ENCODE measurements at regions not wholly inside any gene's neighbourhood (a gene's known extent, or its start where the extent isn't known, plus 50 kb on each side); places are given as distances from the start of the nearest gene placed in this dataset.

- ATAC-seq = no peak
- Mint-ChIP-seq H3K27ac (no peak overlapping the region), H3K9me3 (peaks cover 3% of the 10 kb centered on the region), H3K4me1 (peaks cover 11% of the 10 kb centered on the region), H3K27me3 (ENCODE audit: insufficient read depth, low read depth, poor library complexity) (peaks cover 5% of the 10 kb centered on the region), H3K36me3 (ENCODE audit: low read depth) (no peaks in the 10 kb centered on the region; the same call in 2 of the 3 replicates), H3K4me3 (no peak overlapping the region)
- Histone ChIP-seq H2AFZ (no peak overlapping the region), H3K4me1 (ENCODE audit: insufficient read depth) (no peaks in the 10 kb centered on the region), H3K27me3 (ENCODE audit: insufficient read depth) (no peaks in the 10 kb centered on the region), H3K4me2 (no peak overlapping the region), H3K36me3 (ENCODE audit: insufficient read depth) (peaks cover 10% of the 10 kb centered on the region; the same call in 1 of the 2 replicates), H3K79me2 (replicated peaks; ENCODE audit: insufficient read depth) (no peaks in the 10 kb centered on the region), H4K20me1 (replicated peaks; ENCODE audit: insufficient read depth) (no peaks in the 10 kb centered on the region), H3K9me2 (ENCODE audit: insufficient read depth) (no peaks in the 10 kb centered on the region), H3K27ac (ENCODE audit: low read depth) (no peak overlapping the region), H3K4me3 (no peak overlapping the region), H3F3A (replicated peaks; ENCODE audit: low read depth) (no peaks in the 10 kb centered on the region)
- no peak for DNase-seq (ENCODE audit: low spot score)
- no peak for TF ChIP-seq EZH2phosphoT487 (IDR thresholded peaks at IDR 0.05; ENCODE audit: unreplicated experiment)
- no peak for TF ChIP-seq ZNF331 (CRISPR knock-in tag; IDR thresholded peaks at IDR 0.05; ENCODE audit: low read depth)
- no peak for TF ChIP-seq NANOG (IDR thresholded peaks at IDR 0.05; ENCODE audit: borderline replicate concordance)
- no peak for TF ChIP-seq POLR2AphosphoS5 (IDR thresholded peaks at IDR 0.05; ENCODE audit: low read depth)
Measured at GRCh38 chr22:48679656-48680555, 1147.8 kb downstream of the BRD1 start.

DNA sequence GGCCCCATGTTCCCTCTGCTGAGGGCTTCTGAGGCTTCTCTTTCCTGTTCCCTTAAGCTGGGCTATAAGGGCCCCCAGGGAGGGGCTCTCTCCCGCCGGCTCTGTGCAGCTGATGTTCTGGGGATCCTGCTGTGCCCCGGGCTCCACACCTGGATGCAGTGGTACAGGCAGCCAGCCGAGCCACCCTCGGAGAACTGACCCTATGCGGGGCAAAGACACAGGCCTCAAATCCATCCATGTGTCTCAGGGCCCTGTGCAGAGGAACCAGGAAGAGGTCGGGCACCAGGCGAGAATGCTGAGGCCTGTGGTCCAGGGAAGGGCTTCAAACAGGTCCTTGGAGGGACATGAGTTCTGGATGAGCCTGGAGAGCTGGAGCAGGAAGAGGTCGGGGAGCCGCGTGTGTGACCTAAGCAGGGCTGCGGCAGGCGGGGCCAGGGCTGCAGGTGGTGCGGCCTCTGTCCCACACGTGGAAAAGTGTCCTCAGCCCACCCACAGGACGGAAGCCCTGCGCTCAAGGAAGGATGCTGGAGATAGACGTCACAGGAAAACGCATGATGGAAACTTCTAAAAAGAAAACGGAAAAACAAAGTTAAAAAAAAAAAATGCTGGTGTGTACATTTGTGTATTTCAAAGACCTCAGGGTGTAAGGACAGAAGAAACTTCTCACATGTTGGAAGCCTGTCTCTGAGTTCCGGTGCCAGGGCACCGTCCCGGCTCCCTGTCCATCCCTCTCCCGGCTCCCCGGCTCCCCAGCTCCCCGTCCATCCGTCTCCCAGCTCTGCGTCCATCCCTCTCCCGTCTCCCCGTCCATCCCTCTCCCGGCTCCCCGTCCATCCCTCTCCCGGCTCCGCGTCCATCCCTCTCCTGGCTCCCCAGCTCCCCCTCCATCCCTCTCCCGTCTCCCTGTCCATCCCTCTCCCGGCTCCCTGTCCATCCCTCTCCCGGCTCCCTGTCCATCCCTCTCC is 1149.2 kb downstream of the BRD1 start:
- no peak overlapping the region for H3K4me3 ChIP-seq
- no peaks in the 10 kb centered on the region for H3K79me2 ChIP-seq (replicated peaks; ENCODE audit: insufficient read depth)
- H3K9me2 ChIP-seq (ENCODE audit: insufficient read depth) = no peaks in the 10 kb centered on the region
- H3K4me1 ChIP-seq (ENCODE audit: insufficient read depth) = no peaks in the 10 kb centered on the region
- ATAC-seq = no peak
- Mint-ChIP-seq H3K27ac (no peak overlapping the region), H3K36me3 (ENCODE audit: low read depth) (no peaks in the 10 kb centered on the region; the same call in 2 of the 3 replicates), H3K27me3 (ENCODE audit: insufficient read depth, low read depth, poor library complexity) (peaks cover 10% of the 10 kb centered on the region), H3K9me3 (no peaks in the 10 kb centered on the region; the same call in 1 of the 3 replicates), H3K4me3 (no peak overlapping the region), H3K4me1 (peaks cover 8% of the 10 kb centered on the region)
- H3F3A ChIP-seq (replicated peaks; ENCODE audit: low read depth) = no peaks in the 10 kb centered on the region
- no peak overlapping the region for H2AFZ ChIP-seq
- no peak for DNase-seq (ENCODE audit: low spot score)
- TF ChIP-seq POLR2AphosphoS5 (IDR thresholded peaks at IDR 0.05; ENCODE audit: low read depth) (no peak), ZNF114 (CRISPR knock-in tag; IDR thresholded peaks at IDR 0.05) (no peak), REST (IDR thresholded peaks at IDR 0.05; ENCODE audit: unreplicated experiment) (no peak)
- TF ChIP-seq, protein P1, sequence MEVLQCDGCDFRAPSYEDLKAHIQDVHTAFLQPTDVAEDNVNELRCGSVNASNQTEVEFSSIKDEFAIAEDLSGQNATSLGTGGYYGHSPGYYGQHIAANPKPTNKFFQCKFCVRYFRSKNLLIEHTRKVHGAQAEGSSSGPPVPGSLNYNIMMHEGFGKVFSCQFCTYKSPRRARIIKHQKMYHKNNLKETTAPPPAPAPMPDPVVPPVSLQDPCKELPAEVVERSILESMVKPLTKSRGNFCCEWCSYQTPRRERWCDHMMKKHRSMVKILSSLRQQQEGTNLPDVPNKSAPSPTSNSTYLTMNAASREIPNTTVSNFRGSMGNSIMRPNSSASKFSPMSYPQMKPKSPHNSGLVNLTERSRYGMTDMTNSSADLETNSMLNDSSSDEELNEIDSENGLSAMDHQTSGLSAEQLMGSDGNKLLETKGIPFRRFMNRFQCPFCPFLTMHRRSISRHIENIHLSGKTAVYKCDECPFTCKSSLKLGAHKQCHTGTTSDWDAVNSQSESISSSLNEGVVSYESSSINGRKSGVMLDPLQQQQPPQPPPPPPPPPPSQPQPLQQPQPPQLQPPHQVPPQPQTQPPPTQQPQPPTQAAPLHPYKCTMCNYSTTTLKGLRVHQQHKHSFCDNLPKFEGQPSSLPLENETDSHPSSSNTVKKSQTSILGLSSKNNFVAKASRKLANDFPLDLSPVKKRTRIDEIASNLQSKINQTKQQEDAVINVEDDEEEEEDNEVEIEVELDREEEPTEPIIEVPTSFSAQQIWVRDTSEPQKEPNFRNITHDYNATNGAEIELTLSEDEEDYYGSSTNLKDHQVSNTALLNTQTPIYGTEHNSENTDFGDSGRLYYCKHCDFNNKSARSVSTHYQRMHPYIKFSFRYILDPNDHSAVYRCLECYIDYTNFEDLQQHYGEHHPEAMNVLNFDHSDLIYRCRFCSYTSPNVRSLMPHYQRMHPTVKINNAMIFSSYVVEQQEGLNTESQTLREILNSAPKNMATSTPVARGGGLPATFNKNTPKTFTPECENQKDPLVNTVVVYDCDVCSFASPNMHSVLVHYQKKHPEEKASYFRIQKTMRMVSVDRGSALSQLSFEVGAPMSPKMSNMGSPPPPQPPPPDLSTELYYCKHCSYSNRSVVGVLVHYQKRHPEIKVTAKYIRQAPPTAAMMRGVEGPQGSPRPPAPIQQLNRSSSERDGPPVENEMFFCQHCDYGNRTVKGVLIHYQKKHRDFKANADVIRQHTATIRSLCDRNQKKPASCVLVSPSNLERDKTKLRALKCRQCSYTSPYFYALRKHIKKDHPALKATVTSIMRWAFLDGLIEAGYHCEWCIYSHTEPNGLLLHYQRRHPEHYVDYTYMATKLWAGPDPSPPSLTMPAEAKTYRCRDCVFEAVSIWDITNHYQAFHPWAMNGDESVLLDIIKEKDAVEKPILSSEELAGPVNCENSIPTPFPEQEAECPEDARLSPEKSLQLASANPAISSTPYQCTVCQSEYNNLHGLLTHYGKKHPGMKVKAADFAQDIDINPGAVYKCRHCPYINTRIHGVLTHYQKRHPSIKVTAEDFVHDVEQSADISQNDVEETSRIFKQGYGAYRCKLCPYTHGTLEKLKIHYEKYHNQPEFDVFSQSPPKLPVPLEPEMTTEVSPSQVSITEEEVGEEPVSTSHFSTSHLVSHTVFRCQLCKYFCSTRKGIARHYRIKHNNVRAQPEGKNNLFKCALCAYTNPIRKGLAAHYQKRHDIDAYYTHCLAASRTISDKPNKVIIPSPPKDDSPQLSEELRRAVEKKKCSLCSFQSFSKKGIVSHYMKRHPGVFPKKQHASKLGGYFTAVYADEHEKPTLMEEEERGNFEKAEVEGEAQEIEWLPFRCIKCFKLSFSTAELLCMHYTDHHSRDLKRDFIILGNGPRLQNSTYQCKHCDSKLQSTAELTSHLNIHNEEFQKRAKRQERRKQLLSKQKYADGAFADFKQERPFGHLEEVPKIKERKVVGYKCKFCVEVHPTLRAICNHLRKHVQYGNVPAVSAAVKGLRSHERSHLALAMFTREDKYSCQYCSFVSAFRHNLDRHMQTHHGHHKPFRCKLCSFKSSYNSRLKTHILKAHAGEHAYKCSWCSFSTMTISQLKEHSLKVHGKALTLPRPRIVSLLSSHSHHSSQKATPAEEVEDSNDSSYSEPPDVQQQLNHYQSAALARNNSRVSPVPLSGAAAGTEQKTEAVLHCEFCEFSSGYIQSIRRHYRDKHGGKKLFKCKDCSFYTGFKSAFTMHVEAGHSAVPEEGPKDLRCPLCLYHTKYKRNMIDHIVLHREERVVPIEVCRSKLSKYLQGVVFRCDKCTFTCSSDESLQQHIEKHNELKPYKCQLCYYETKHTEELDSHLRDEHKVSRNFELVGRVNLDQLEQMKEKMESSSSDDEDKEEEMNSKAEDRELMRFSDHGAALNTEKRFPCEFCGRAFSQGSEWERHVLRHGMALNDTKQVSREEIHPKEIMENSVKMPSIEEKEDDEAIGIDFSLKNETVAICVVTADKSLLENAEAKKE (CRISPR knock-in tag; IDR thresholded peaks at IDR 0.05) = no peak
- no peaks in the 10 kb centered on the region for H4K20me1 ChIP-seq (replicated peaks; ENCODE audit: insufficient read depth)
- H3K27me3 ChIP-seq (ENCODE audit: insufficient read depth) = no peaks in the 10 kb centered on the region
- H3K4me2 ChIP-seq = no peak overlapping the region
- peaks cover 13% of the 10 kb centered on the region; the same call in 1 of the 2 replicates for H3K36me3 ChIP-seq (ENCODE audit: insufficient read depth)
- H3K27ac ChIP-seq (ENCODE audit: low read depth) = no peak overlapping the region

Measured in GM23338 (cell line).